Upper lobe of right lung (tissue), 1 donor: ENCODE measurements at regions not wholly inside any gene's neighbourhood (a gene's known extent, or its start where the extent isn't known, plus 50 kb on each side); places are given as distances from the start of the nearest gene placed in this dataset.
"Not testable (repeated sequence)": the region's sequence is repeated elsewhere in the genome, so short reads cannot be mapped to it uniquely, and the experiment has no call there.

ENCODE experiments used
- ATAC-seq: fragments of 200-7000 bp; cut with Tn5 transposase; one replicate; pipeline ENCODE4 v1.9.1; 2020; ENCODE audit warnings: mild to moderate bottlenecking, moderate library complexity
- DNase-seq: peaks from one replicate; pipeline ENCODE4 v3.0.0-alpha.2; 2020
- H3K27ac ChIP-seq: fragments of 200-600 bp; one replicate; pipeline ENCODE4 v1.8.0; 2022
- H3K27me3 ChIP-seq: fragments of 200-600 bp; one replicate; pipeline ENCODE4 v1.8.0; 2022; ENCODE audit warnings: mild to moderate bottlenecking
- H3K36me3 ChIP-seq: fragments of 200-600 bp; one replicate; pipeline ENCODE4 v1.8.0; 2022
- H3K4me1 ChIP-seq: fragments of 200-600 bp; one replicate; pipeline ENCODE4 v1.8.0; 2022
- H3K4me3 ChIP-seq: fragments of 200-600 bp; one replicate; pipeline ENCODE4 v1.8.0; 2022; ENCODE audit warnings: mild to moderate bottlenecking
- H3K9me3 ChIP-seq: fragments of 200-600 bp; one replicate; pipeline ENCODE4 v1.8.0; 2022
- CTCF ChIP-seq: fragments of 200-600 bp; IDR thresholded peaks from one replicate; pipeline ENCODE4 v1.8.0; 2022; ENCODE audit warnings: antibody characterized with exemption
- intact Hi-C: fragments of 100-400 bp; cut with DNase I; formaldehyde crosslinking; loops from one replicate; pipeline ENCODE4 v1.11.0; 2022
- donor health status: DM: no; HTN: yes; CAD: no; lungs with severe emphysema.

GRCh38 chr7:65279795-65280194 is 93.9 kb upstream of the ZNF92 start:
- no peak for TF ChIP-seq CTCF
- ATAC-seq (no peak), DNase-seq (no peak)
- no peaks in the 10 kb centered on the region for H3K36me3 ChIP-seq
- H3K4me3 ChIP-seq: no peak overlapping the region
- H3K9me3 ChIP-seq: no peaks in the 10 kb centered on the region
- H3K27me3 ChIP-seq: peaks cover 8% of the 10 kb centered on the region
- intact Hi-C loops: no loop called here
- H3K4me1 ChIP-seq: no peaks in the 10 kb centered on the region
- no peak overlapping the region for H3K27ac ChIP-seq

- no peak for TF ChIP-seq CTCF
- DNase-seq (no peak), ATAC-seq (no peak)
- H3K36me3 ChIP-seq: no peaks in the 10 kb centered on the region
- intact Hi-C loops: no loop called here
- H3K27ac ChIP-seq: no peak overlapping the region
- H3K4me3 ChIP-seq: no peak overlapping the region
- H3K4me1 ChIP-seq: no peaks in the 10 kb centered on the region
- peaks cover 13% of the 10 kb centered on the region for H3K27me3 ChIP-seq
- H3K9me3 ChIP-seq: no peaks in the 10 kb centered on the region
Observed at GRCh38 chr7:65276822-65277221, 96.8 kb upstream of the ZNF92 start.

- H3K4me1 ChIP-seq, H3K36me3 ChIP-seq, H3K4me3 ChIP-seq, intact Hi-C loops, DNase-seq, ATAC-seq, H3K27ac ChIP-seq, H3K9me3 ChIP-seq: not testable (repeated sequence)
- H3K27me3 ChIP-seq: peaks cover 40% of the 10 kb centered on the region
Observed at GRCh38 chr7:65271502-65271901, 102.2 kb upstream of the ZNF92 start.

GRCh38 chr7:65269150-65269856 is 104.4 kb upstream of the ZNF92 start:
- intact Hi-C loops: no loop called here
- no peak for TF ChIP-seq CTCF
- Histone ChIP-seq H3K27me3 (peaks cover 34% of the 10 kb centered on the region), H3K27ac (no peak overlapping the region), H3K4me3 (peak overlapping the region; percentile 8), H3K4me1 (peaks cover 8% of the 10 kb centered on the region), H3K9me3 (no peaks in the 10 kb centered on the region), H3K36me3 (no peaks in the 10 kb centered on the region)
- DNase-seq (peak; percentile 59), ATAC-seq (peak; percentile 58)

- intact Hi-C loops: no loop called here
- H3K36me3 ChIP-seq: no peaks in the 10 kb centered on the region
- no peak for TF ChIP-seq CTCF
- ATAC-seq: no peak
- no peak overlapping the region for H3K27ac ChIP-seq
- peaks cover 8% of the 10 kb centered on the region for H3K4me1 ChIP-seq
- no peaks in the 10 kb centered on the region for H3K9me3 ChIP-seq
- H3K4me3 ChIP-seq: no peak overlapping the region
- H3K27me3 ChIP-seq: peaks cover 33% of the 10 kb centered on the region
- DNase-seq: no peak
Observed at GRCh38 chr7:65268782-65269149, 104.9 kb upstream of the ZNF92 start.

- H3K4me3 ChIP-seq: no peak overlapping the region
- H3K36me3 ChIP-seq: no peaks in the 10 kb centered on the region
- DNase-seq: peak; percentile 40
- H3K4me1 ChIP-seq: peaks cover 8% of the 10 kb centered on the region
- H3K9me3 ChIP-seq: no peaks in the 10 kb centered on the region
- no peak for ATAC-seq
- peaks cover 27% of the 10 kb centered on the region for H3K27me3 ChIP-seq
- no peak overlapping the region for H3K27ac ChIP-seq
- no peak for TF ChIP-seq CTCF
- intact Hi-C loops: no loop called here
Observed at GRCh38 chr7:65265933-65266519, 107.6 kb upstream of the ZNF92 start.
